H9 (cell line): ENCODE measurements at regions not wholly inside any gene's neighbourhood (a gene's known extent, or its start where the extent isn't known, plus 50 kb on each side); places are given as distances from the start of the nearest gene placed in this dataset.

Experiments
- DNase-seq: peaks from one replicate; pipeline ENCODE4 v3.0.0-alpha.2; 2017
- H2AFZ ChIP-seq: one replicate; pipeline ENCODE4 v1.6.1; 2013; ENCODE audit warnings: mild to moderate bottlenecking, low read length, control low read depth, moderate library complexity
- H2AK5ac ChIP-seq: 2 replicates; pipeline ENCODE4 v1.6.1; 2013; ENCODE audit warnings: low read length, control low read depth, mixed read lengths; ENCODE audit not compliant: insufficient read length
- H2BK120ac ChIP-seq: one replicate; pipeline ENCODE4 v1.6.1; 2013; ENCODE audit warnings: low read depth, mild to moderate bottlenecking, low read length, control low read depth, inconsistent platforms; ENCODE audit not compliant: poor library complexity, severe bottlenecking
- H2BK12ac ChIP-seq: 2 replicates; pipeline ENCODE4 v1.6.1; 2013; ENCODE audit warnings: low read length, control low read depth, mixed read lengths, low read depth; ENCODE audit not compliant: insufficient read length
- H2BK15ac ChIP-seq: 2 replicates; pipeline ENCODE4 v1.6.1; 2013; ENCODE audit warnings: low read depth, low read length, control low read depth
- H2BK20ac ChIP-seq: one replicate; pipeline ENCODE4 v1.6.1; 2013; ENCODE audit warnings: low read depth, mild to moderate bottlenecking, low read length, control low read depth, inconsistent platforms; ENCODE audit not compliant: poor library complexity, severe bottlenecking
- H2BK5ac ChIP-seq: 2 replicates; pipeline ENCODE4 v1.6.1; 2013; ENCODE audit warnings: low read length, control low read depth, mixed read lengths; ENCODE audit not compliant: insufficient read length
- H3K14ac ChIP-seq: 2 replicates; pipeline ENCODE4 v1.6.1; 2013; ENCODE audit warnings: low read length, control low read depth; ENCODE audit not compliant: insufficient read depth
- H3K18ac ChIP-seq: 2 replicates; pipeline ENCODE4 v1.6.1; 2013; ENCODE audit warnings: low read depth, mild to moderate bottlenecking, mixed read lengths, low read length, control low read depth; ENCODE audit not compliant: insufficient read length
- H3K23ac ChIP-seq: 2 replicates; pipeline ENCODE4 v1.6.1; 2013; ENCODE audit warnings: low read length, control low read depth, mixed read lengths, low read depth; ENCODE audit not compliant: insufficient read length
- H3K23me2 ChIP-seq: 2 replicates; pipeline ENCODE4 v1.6.1; 2013; ENCODE audit warnings: low read depth, mild to moderate bottlenecking, mixed read lengths, low read length, control low read depth; ENCODE audit not compliant: insufficient read length, poor library complexity, severe bottlenecking
- H3K27ac ChIP-seq: 2 replicates; pipeline ENCODE4 v1.5.1; 2013; ENCODE audit warnings: low read length, control low read depth, mixed read lengths, low read depth; ENCODE audit not compliant: insufficient read length
- H3K27me3 ChIP-seq: 2 replicates; pipeline ENCODE4 v1.6.1; 2013; ENCODE audit warnings: low read length, control low read depth, inconsistent platforms; ENCODE audit not compliant: insufficient read depth
- H3K4ac ChIP-seq: 2 replicates; pipeline ENCODE4 v1.6.1; 2013; ENCODE audit warnings: low read depth, mild to moderate bottlenecking, control low read depth, inconsistent platforms, low read length, moderate library complexity
- H3K4me1 ChIP-seq: 2 replicates; pipeline ENCODE4 v1.6.1; 2013; ENCODE audit warnings: low read length, control low read depth, inconsistent platforms; ENCODE audit not compliant: insufficient read depth
- H3K4me2 ChIP-seq: 2 replicates; pipeline ENCODE4 v1.6.1; 2013; ENCODE audit warnings: low read length, control low read depth, mixed read lengths; ENCODE audit not compliant: insufficient read length, insufficient read depth
- H3K56ac ChIP-seq: 2 replicates; pipeline ENCODE4 v1.6.1; 2013; ENCODE audit warnings: low read depth, mild to moderate bottlenecking, mixed read lengths, low read length, control low read depth; ENCODE audit not compliant: insufficient read length
- H3K79me1 ChIP-seq: 2 replicates; pipeline ENCODE4 v1.6.1; 2013; ENCODE audit warnings: low read depth, mild to moderate bottlenecking, moderate library complexity, low read length, control low read depth, inconsistent platforms; ENCODE audit not compliant: insufficient read depth, poor library complexity, severe bottlenecking
- H3K79me2 ChIP-seq: 2 replicates; pipeline ENCODE4 v1.6.1; 2013; ENCODE audit warnings: low read length, control low read depth, inconsistent platforms; ENCODE audit not compliant: insufficient read depth
- H3K9ac ChIP-seq: 2 replicates; pipeline ENCODE4 v1.6.1; 2013; ENCODE audit warnings: low read length, control low read depth, mixed read lengths; ENCODE audit not compliant: insufficient read length; ENCODE audit errors: extremely low read depth
- H3K9me3 ChIP-seq: one replicate; pipeline ENCODE4 v1.6.1; 2013; ENCODE audit warnings: low read depth, low read length, inconsistent platforms; ENCODE audit not compliant: control insufficient read depth
- H3T11ph ChIP-seq: one replicate; pipeline ENCODE4 v1.6.1; 2013; ENCODE audit warnings: mild to moderate bottlenecking, low read length, control low read depth, inconsistent platforms
- H4K20me1 ChIP-seq: one replicate; pipeline ENCODE4 v1.6.1; 2013; ENCODE audit not compliant: control insufficient read depth, insufficient read length, insufficient read depth
- H4K5ac ChIP-seq: 2 replicates; pipeline ENCODE4 v1.6.1; 2013; ENCODE audit warnings: low read depth, mild to moderate bottlenecking, mixed read lengths, low read length, control low read depth; ENCODE audit not compliant: insufficient read length
- H4K8ac ChIP-seq: replicated peaks from 2 replicates; pipeline ENCODE4 v1.6.1; 2013; ENCODE audit warnings: low read length, control low read depth, mixed read lengths, low read depth; ENCODE audit not compliant: insufficient read length
- H4K91ac ChIP-seq: 2 replicates; pipeline ENCODE4 v1.6.1; 2013; ENCODE audit warnings: low read depth, mild to moderate bottlenecking, moderate library complexity, mixed read lengths, low read length, control low read depth; ENCODE audit not compliant: insufficient read length
- H3K27ac Mint-ChIP-seq, 3 experiments: 2 replicates in 2 of 3; 3 replicates in 1 of 3; pipeline ENCODE4 v1.8.0; 2020 to 2021; ENCODE audit warnings: mixed read lengths in 3 of 3, mild to moderate bottlenecking in 1 of 3, moderate library complexity in 1 of 3
- H3K27me3 Mint-ChIP-seq: 2 replicates; pipeline ENCODE4 v1.8.0; 2021; ENCODE audit warnings: low read depth, mild to moderate bottlenecking, moderate library complexity, mixed read lengths
- H3K36me3 Mint-ChIP-seq, 3 experiments: 2 replicates in 2 of 3; 3 replicates in 1 of 3; pipeline ENCODE4 v1.8.0; 2020 to 2021; ENCODE audit warnings: low read depth in 3 of 3, mixed read lengths in 3 of 3; ENCODE audit not compliant: insufficient read depth in 1 of 3
- H3K4me1 Mint-ChIP-seq, 2 experiments: 2 replicates each; pipeline ENCODE4 v1.8.0; 2020; ENCODE audit warnings: mixed read lengths in 2 of 2
- H3K4me3 Mint-ChIP-seq, 2 experiments: 2 replicates in 1 of 2; 3 replicates in 1 of 2; pipeline ENCODE4 v1.8.0; 2020 to 2021; ENCODE audit warnings: mild to moderate bottlenecking in 2 of 2, mixed read lengths in 2 of 2, moderate library complexity in 1 of 2
- H3K9me3 Mint-ChIP-seq, 2 experiments: 2 replicates in 1 of 2; 3 replicates in 1 of 2; pipeline ENCODE4 v1.8.0; 2020; ENCODE audit warnings: mild to moderate bottlenecking in 2 of 2, mixed read lengths in 2 of 2, moderate library complexity in 1 of 2
- WGBS: extraction: QIAGEN DNeasy Blood & Tissue Kit; methylation state at CpG from one replicate; pipeline ENCODE4 v1.1.7; 2013; ENCODE audit warnings: missing lambda C conversion rate, low lambda C conversion rate, mixed read lengths; ENCODE audit not compliant: insufficient read length; ENCODE audit errors: extremely low coverage; 5-methylcytosine and 5-hydroxymethylcytosine counted together
- TF ChIP-seq, protein P1 (sequence below): fragments of 200-600 bp; sonication (generic); conservative IDR thresholded peaks from 3 replicates; pipeline ENCODE4 v1.8.0; 2021; ENCODE audit warnings: antibody characterized with exemption, mild to moderate bottlenecking

DNA sequence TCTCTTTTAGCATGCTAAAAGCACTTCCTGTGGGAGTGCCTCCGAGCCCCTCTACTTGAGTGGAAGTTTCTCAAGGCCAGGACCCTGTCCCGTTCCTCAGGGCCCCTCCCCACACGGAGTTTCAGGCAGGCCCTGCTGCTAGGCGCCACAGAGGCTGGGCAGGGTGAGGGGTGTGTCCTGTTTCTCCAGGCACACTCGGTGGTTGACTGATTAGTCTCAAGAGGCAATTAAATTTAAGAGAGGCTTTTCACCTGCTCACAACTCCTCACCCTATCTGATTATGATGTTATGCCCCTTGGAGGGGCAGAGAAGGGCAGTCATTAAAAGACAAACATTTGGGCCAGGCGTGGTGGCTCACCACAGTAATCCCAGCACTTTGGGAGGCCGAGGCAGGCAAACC lies 160.8 kb upstream of the HAAO start:
- no peaks in the 10 kb centered on the region for H3K23me2 ChIP-seq
- H3K27me3 ChIP-seq, result no peaks in the 10 kb centered on the region
- no peak overlapping the region for H3K27ac ChIP-seq
- no peak overlapping the region for H2AK5ac ChIP-seq
- H3K79me2 ChIP-seq, result no peaks in the 10 kb centered on the region
- WGBS, result no CpG with 5 or more reads among the region's 7 CpGs
- no peak overlapping the region for H3K4ac ChIP-seq
- no peak overlapping the region for H3K9ac ChIP-seq
- no peak overlapping the region for H2AFZ ChIP-seq
- H3K9me3 ChIP-seq, result no peaks in the 10 kb centered on the region
- no peak overlapping the region for H2BK20ac ChIP-seq
- H3K79me1 ChIP-seq, result no peaks in the 10 kb centered on the region
- no peak overlapping the region for H3K18ac ChIP-seq
- H3K23ac ChIP-seq, result no peak overlapping the region
- Mint-ChIP-seq H3K36me3 (no peaks in the 10 kb centered on the region; a peak in 1 of 7 replicates), H3K4me1 (peaks cover 41% of the 10 kb centered on the region in 2 experiments), H3K4me3 (no peak overlapping the region), H3K27ac (no peak overlapping the region; a peak in 1 of 7 replicates), H3K9me3 (no peaks in the 10 kb centered on the region), H3K27me3 (peaks cover 3% of the 10 kb centered on the region)
- no peak overlapping the region for H2BK5ac ChIP-seq
- no peak overlapping the region for H4K8ac ChIP-seq
- H4K5ac ChIP-seq, result no peak overlapping the region
- no peak overlapping the region for H2BK12ac ChIP-seq
- peaks cover 6% of the 10 kb centered on the region; the same call in 1 of the 2 replicates for H3K4me1 ChIP-seq
- no peak overlapping the region for H2BK15ac ChIP-seq
- H3K56ac ChIP-seq, result no peak overlapping the region
- no peak overlapping the region for H4K91ac ChIP-seq
- no peak overlapping the region for H3T11ph ChIP-seq
- H3K4me2 ChIP-seq, result no peak overlapping the region
- TF ChIP-seq, protein P1, sequence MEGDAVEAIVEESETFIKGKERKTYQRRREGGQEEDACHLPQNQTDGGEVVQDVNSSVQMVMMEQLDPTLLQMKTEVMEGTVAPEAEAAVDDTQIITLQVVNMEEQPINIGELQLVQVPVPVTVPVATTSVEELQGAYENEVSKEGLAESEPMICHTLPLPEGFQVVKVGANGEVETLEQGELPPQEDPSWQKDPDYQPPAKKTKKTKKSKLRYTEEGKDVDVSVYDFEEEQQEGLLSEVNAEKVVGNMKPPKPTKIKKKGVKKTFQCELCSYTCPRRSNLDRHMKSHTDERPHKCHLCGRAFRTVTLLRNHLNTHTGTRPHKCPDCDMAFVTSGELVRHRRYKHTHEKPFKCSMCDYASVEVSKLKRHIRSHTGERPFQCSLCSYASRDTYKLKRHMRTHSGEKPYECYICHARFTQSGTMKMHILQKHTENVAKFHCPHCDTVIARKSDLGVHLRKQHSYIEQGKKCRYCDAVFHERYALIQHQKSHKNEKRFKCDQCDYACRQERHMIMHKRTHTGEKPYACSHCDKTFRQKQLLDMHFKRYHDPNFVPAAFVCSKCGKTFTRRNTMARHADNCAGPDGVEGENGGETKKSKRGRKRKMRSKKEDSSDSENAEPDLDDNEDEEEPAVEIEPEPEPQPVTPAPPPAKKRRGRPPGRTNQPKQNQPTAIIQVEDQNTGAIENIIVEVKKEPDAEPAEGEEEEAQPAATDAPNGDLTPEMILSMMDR, result no peak
- H3K14ac ChIP-seq, result no peak overlapping the region
- no peak for DNase-seq
- H2BK120ac ChIP-seq, result no peak overlapping the region
- no peaks in the 10 kb centered on the region for H4K20me1 ChIP-seq
